IMR-90 (cell line): ENCODE measurements at regions not wholly inside any gene's neighbourhood (a gene's known extent, or its start where the extent isn't known, plus 50 kb on each side); places are given as distances from the start of the nearest gene placed in this dataset.

Experiments
- ATAC-seq: fragments of 200-7000 bp; cut with Tn5 transposase; 2 replicates; pipeline ENCODE4 v1.9.1; 2020; ENCODE audit warnings: low read depth, mild to moderate bottlenecking, moderate library complexity
- BruUV-seq: library from RNA; stranded (reverse); fragments of 400-500 nt; replicated peaks from 2 replicates; lab custom pipeline; 2021; lab: Mats Ljungman, UMichigan
- CTCF ChIA-PET: fragments of 300-600 bp; formaldehyde crosslinking; extraction: SDS; loops from one replicate; lab custom pipeline; 2021; ENCODE audit warnings: antibody characterized with exemption; lab: Yijun Ruan, JAX
- POLR2A ChIA-PET: fragments of 300-600 bp; sonication (Branson Sonifier 250); formaldehyde crosslinking; loops from one replicate; lab custom pipeline; 2022; ENCODE audit warnings: antibody characterized with exemption; ENCODE audit not compliant: unreplicated experiment; lab: Charles Lee
- DNase-seq: peaks from one replicate; pipeline ENCODE4 v3.0.0; 2013
- H2AFZ ChIP-seq: replicated peaks from 2 replicates; pipeline ENCODE3; 2013; ENCODE audit warnings: low read length, mild to moderate bottlenecking; ENCODE audit not compliant: poor library complexity
- H2AK5ac ChIP-seq: 2 replicates; pipeline ENCODE4 v1.6.1; 2013; ENCODE audit warnings: low read depth, low read length, inconsistent platforms
- H2AK9ac ChIP-seq: replicated peaks from 2 replicates; pipeline ENCODE3; 2013; ENCODE audit warnings: mild to moderate bottlenecking, low read depth, low read length, moderate library complexity; ENCODE audit not compliant: poor library complexity
- H2BK120ac ChIP-seq: 2 replicates; pipeline ENCODE4 v1.6.1; 2013; ENCODE audit warnings: low read depth, low read length, inconsistent platforms
- H2BK15ac ChIP-seq: 3 replicates; pipeline ENCODE4 v1.6.1; 2013; ENCODE audit warnings: low read depth, low read length, inconsistent platforms
- H2BK20ac ChIP-seq: 2 replicates; pipeline ENCODE4 v1.6.1; 2013; ENCODE audit warnings: low read depth, mild to moderate bottlenecking, inconsistent platforms, low read length, moderate library complexity
- H2BK5ac ChIP-seq: 2 replicates; pipeline ENCODE4 v1.6.1; 2013; ENCODE audit warnings: mild to moderate bottlenecking, low read depth, low read length, inconsistent platforms; ENCODE audit not compliant: poor library complexity, severe bottlenecking
- H3K14ac ChIP-seq: replicated peaks from 2 replicates; pipeline ENCODE4 v1.6.1; 2013; ENCODE audit warnings: low read depth, low read length, inconsistent platforms
- H3K18ac ChIP-seq: 2 replicates; pipeline ENCODE4 v1.6.1; 2013; ENCODE audit warnings: low read depth, low read length, control low read depth
- H3K23ac ChIP-seq: 2 replicates; pipeline ENCODE4 v1.6.1; 2013; ENCODE audit warnings: low read depth, low read length, inconsistent platforms
- H3K27ac ChIP-seq: 2 replicates; pipeline ENCODE4 v1.5.1; 2013; ENCODE audit warnings: mild to moderate bottlenecking, control low read depth, low read length; ENCODE audit not compliant: insufficient read depth
- H3K27me3 ChIP-seq: 2 replicates; pipeline ENCODE4 v1.6.1; 2013; ENCODE audit warnings: low read length; ENCODE audit not compliant: control insufficient read depth, insufficient read depth
- H3K36me3 ChIP-seq: 2 replicates; pipeline ENCODE4 v1.6.1; 2013; ENCODE audit warnings: low read length, mixed read lengths; ENCODE audit not compliant: control insufficient read depth, insufficient read depth
- H3K4ac ChIP-seq: 2 replicates; pipeline ENCODE4 v1.6.1; 2013; ENCODE audit warnings: low read depth, low read length, inconsistent platforms
- H3K4me1 ChIP-seq: 2 replicates; pipeline ENCODE4 v1.6.1; 2013; ENCODE audit warnings: low read length, mixed read lengths; ENCODE audit not compliant: control insufficient read depth, insufficient read depth
- H3K4me2 ChIP-seq: 2 replicates; pipeline ENCODE4 v1.6.1; 2013; ENCODE audit warnings: low read depth, mild to moderate bottlenecking, control low read depth, low read length, moderate library complexity
- H3K4me3 ChIP-seq: 2 replicates; pipeline ENCODE4 v1.5.1; 2013; ENCODE audit warnings: low read depth, mild to moderate bottlenecking, control low read depth, low read length, moderate library complexity; ENCODE audit not compliant: insufficient read depth
- H3K56ac ChIP-seq: 2 replicates; pipeline ENCODE4 v1.6.1; 2013; ENCODE audit warnings: low read length, inconsistent platforms; ENCODE audit not compliant: insufficient read depth; ENCODE audit errors: extremely low read depth
- H3K79me1 ChIP-seq, 2 experiments: 2 replicates each; pipeline ENCODE4 v1.6.1; 2013; ENCODE audit warnings: low read length in 2 of 2, inconsistent platforms in 1 of 2, low read depth in 1 of 2
- H3K9ac ChIP-seq: 2 replicates; pipeline ENCODE4 v1.6.1; 2013; ENCODE audit warnings: low read depth, low read length, control low read depth
- H3K9me1 ChIP-seq: 2 replicates; pipeline ENCODE4 v1.6.1; 2013; ENCODE audit warnings: low read length, inconsistent platforms; ENCODE audit not compliant: insufficient read depth
- H3K9me3 ChIP-seq: 2 replicates; pipeline ENCODE4 v1.6.1; 2013; ENCODE audit warnings: low read length; ENCODE audit not compliant: control insufficient read depth, insufficient read depth
- H4K20me1 ChIP-seq: 2 replicates; pipeline ENCODE4 v1.6.1; 2013; ENCODE audit warnings: low read length, inconsistent platforms; ENCODE audit not compliant: insufficient read depth
- H4K5ac ChIP-seq: 2 replicates; pipeline ENCODE4 v1.6.1; 2013; ENCODE audit warnings: mild to moderate bottlenecking, low read depth, low read length, control low read depth
- H4K8ac ChIP-seq, 2 experiments: 2 replicates each; pipeline ENCODE4 v1.6.1; 2013; ENCODE audit warnings: low read depth in 2 of 2, low read length in 2 of 2, control low read depth in 1 of 2, inconsistent platforms in 1 of 2
- H4K91ac ChIP-seq: 2 replicates; pipeline ENCODE4 v1.6.1; 2013; ENCODE audit warnings: low read depth, low read length, inconsistent platforms; ENCODE audit not compliant: insufficient read depth
- BHLHE40 ChIP-seq: fragments of 150-350 bp; IDR thresholded peaks from 2 replicates; pipeline ENCODE4 v1.6.1; 2016; ENCODE audit warnings: mild to moderate bottlenecking, low read depth, low read length
- CHD1 ChIP-seq: IDR thresholded peaks from 2 replicates; pipeline ENCODE4 v1.6.1; 2012; ENCODE audit warnings: low read depth, low read length, improper control_type of control experiment
- FOS ChIP-seq: fragments of 150-350 bp; IDR thresholded peaks from 2 replicates; pipeline ENCODE4 v1.6.1; 2016; ENCODE audit warnings: low read depth, low read length
- MAFK ChIP-seq: IDR thresholded peaks from 2 replicates; pipeline ENCODE4 v1.6.1; 2012; ENCODE audit warnings: low read depth, low read length, improper control_type of control experiment
- MAZ ChIP-seq: IDR thresholded peaks from 2 replicates; pipeline ENCODE4 v1.6.1; 2012; ENCODE audit warnings: low read depth, mild to moderate bottlenecking, low read length, improper control_type of control experiment, moderate library complexity, borderline replicate concordance
- MXI1 ChIP-seq: IDR thresholded peaks from 2 replicates; pipeline ENCODE4 v1.6.1; 2012; ENCODE audit warnings: low read depth, mild to moderate bottlenecking, low read length, moderate library complexity, borderline replicate concordance
- NFE2L2 ChIP-seq: fragments of 150-350 bp; IDR thresholded peaks from 2 replicates; pipeline ENCODE4 v1.6.1; 2016; ENCODE audit warnings: low read depth, mild to moderate bottlenecking, low read length
- POLR2A ChIP-seq: IDR thresholded peaks from 2 replicates; pipeline ENCODE4 v1.6.1; 2012; ENCODE audit warnings: mild to moderate bottlenecking, low read depth, low read length
- RAD21 ChIP-seq: IDR thresholded peaks from 2 replicates; pipeline ENCODE4 v1.6.1; 2012; ENCODE audit warnings: low read length, improper control_type of control experiment
- RCOR1 ChIP-seq: IDR thresholded peaks from 2 replicates; pipeline ENCODE4 v1.6.1; 2012; ENCODE audit warnings: mild to moderate bottlenecking, low read length, improper control_type of control experiment; ENCODE audit not compliant: insufficient replicate concordance
- RFX5 ChIP-seq: IDR thresholded peaks from 2 replicates; pipeline ENCODE4 v1.8.0; 2012; ENCODE audit warnings: low read depth, mild to moderate bottlenecking, low read length, moderate library complexity
- SMC3 ChIP-seq: fragments of 150-350 bp; IDR thresholded peaks from 2 replicates; pipeline ENCODE4 v1.6.1; 2016; ENCODE audit warnings: low read depth, mild to moderate bottlenecking, antibody characterized with exemption, low read length, moderate library complexity
- USF2 ChIP-seq: fragments of 150-350 bp; IDR thresholded peaks from 2 replicates; pipeline ENCODE4 v1.6.1; 2017; ENCODE audit warnings: mild to moderate bottlenecking, antibody characterized with exemption, low read length, low read depth
- WGBS, 2 experiments: methylation state at CpG; one replicate each; pipeline versions ENCODE4 v1.1.5 to v1.1.7; 2013; ENCODE audit warnings: missing lambda C conversion rate in 2 of 2; ENCODE audit not compliant: insufficient read length in 1 of 2; ENCODE audit errors: extremely low coverage in 2 of 2; 5-methylcytosine and 5-hydroxymethylcytosine counted together
- dilution Hi-C: fragments of 300-500 bp; cut with HindIII; formaldehyde crosslinking; loops from one replicate; pipeline ENCODE4 v1.14.3; 2018; ENCODE audit warnings: low sequenced_read_pairs; ENCODE audit not compliant: unreplicated experiment
- in situ Hi-C: fragments of 300-500 bp; cut with MboI; formaldehyde crosslinking; loops from 3 replicates; pipeline ENCODE4 v1.14.3; 2019; ENCODE audit warnings: low sequenced_read_pairs, inconsistent platforms, mixed read lengths
- intact Hi-C: fragments of 100-400 bp; cut with micrococcal nuclease; formaldehyde crosslinking; loops from 2 replicates; pipeline ENCODE4 v1.10.0; 2022
- TF ChIP-seq, protein P1 (sequence below): fragments of 150-350 bp; IDR thresholded peaks from 2 replicates; pipeline ENCODE4 v1.6.1; 2016; ENCODE audit warnings: low read depth, mild to moderate bottlenecking, low read length, moderate library complexity, borderline replicate concordance
- TF ChIP-seq, protein P2 (sequence below): conservative IDR thresholded peaks from 2 replicates; pipeline ENCODE4 v1.5.1; 2012; ENCODE audit warnings: mild to moderate bottlenecking, low read depth, low read length, improper control_type of control experiment

GRCh38 chr1:228901936-228902681 is 166.8 kb downstream of the RHOU start:
- CTCF ChIA-PET: no interaction called here
- in situ Hi-C loops (no loop called here), intact Hi-C loops (loop anchor here (10.0 kb wide), 1 partner anchor 323 kb away; no protein-coding TSS in a partner anchor), dilution Hi-C loops (no loop called here)
- H4K8ac ChIP-seq: no peak overlapping the region
- peak overlapping the region; percentile 74; the same call in 1 of the 2 replicates for H2AK5ac ChIP-seq
- POLR2A ChIA-PET: no interaction called here
- peak overlapping the region; percentile 39; the same call in 1 of the 2 replicates for H3K18ac ChIP-seq
- H2BK5ac ChIP-seq: no peak overlapping the region
- no peaks in the 10 kb centered on the region for H3K79me1 ChIP-seq
- H3K36me3 ChIP-seq: no peaks in the 10 kb centered on the region
- no peak for ATAC-seq
- peaks cover 25% of the 10 kb centered on the region for H3K4me1 ChIP-seq
- peak overlapping the region; percentile 1 for H2AFZ ChIP-seq
- peaks cover 4% of the 10 kb centered on the region; the same call in 1 of the 2 replicates for H4K20me1 ChIP-seq
- peak overlapping the region; percentile 44; the same call in 1 of the 3 replicates for H2BK15ac ChIP-seq
- H3K23ac ChIP-seq: no peak overlapping the region
- no CpG with 5 or more reads among the region's 5 CpGs for WGBS, 2 experiments
- no peak overlapping the region for H3K56ac ChIP-seq
- H3K9me3 ChIP-seq: no peaks in the 10 kb centered on the region
- H3K14ac ChIP-seq: no peak overlapping the region
- H2BK20ac ChIP-seq: peak overlapping the region; percentile 46
- no peak overlapping the region for H3K4me3 ChIP-seq
- no peaks in the 10 kb centered on the region for H3K27me3 ChIP-seq
- H3K27ac ChIP-seq: no peak overlapping the region
- BruUV-seq: no TSS peak
- no peak overlapping the region for H2AK9ac ChIP-seq
- H3K9me1 ChIP-seq: peaks cover 14% of the 10 kb centered on the region
- no peak overlapping the region for H3K4me2 ChIP-seq
- no peak overlapping the region for H3K9ac ChIP-seq
- H2BK120ac ChIP-seq: peak overlapping the region; percentile 55
- H4K5ac ChIP-seq: no peak overlapping the region; the same call in 1 of the 2 replicates
- H4K91ac ChIP-seq: peak overlapping the region; percentile 46
- no peak for DNase-seq
- peak overlapping the region; percentile 70 for H3K4ac ChIP-seq
- no peak for TF ChIP-seq RCOR1
- TF ChIP-seq MAFK: no peak
- TF ChIP-seq POLR2A: no peak
- no peak for TF ChIP-seq MXI1
- no peak for TF ChIP-seq BHLHE40
- no peak for TF ChIP-seq USF2
- TF ChIP-seq RFX5: no peak
- TF ChIP-seq RAD21: no peak
- no peak for TF ChIP-seq SMC3
- TF ChIP-seq FOS: no peak
- TF ChIP-seq, protein P1, sequence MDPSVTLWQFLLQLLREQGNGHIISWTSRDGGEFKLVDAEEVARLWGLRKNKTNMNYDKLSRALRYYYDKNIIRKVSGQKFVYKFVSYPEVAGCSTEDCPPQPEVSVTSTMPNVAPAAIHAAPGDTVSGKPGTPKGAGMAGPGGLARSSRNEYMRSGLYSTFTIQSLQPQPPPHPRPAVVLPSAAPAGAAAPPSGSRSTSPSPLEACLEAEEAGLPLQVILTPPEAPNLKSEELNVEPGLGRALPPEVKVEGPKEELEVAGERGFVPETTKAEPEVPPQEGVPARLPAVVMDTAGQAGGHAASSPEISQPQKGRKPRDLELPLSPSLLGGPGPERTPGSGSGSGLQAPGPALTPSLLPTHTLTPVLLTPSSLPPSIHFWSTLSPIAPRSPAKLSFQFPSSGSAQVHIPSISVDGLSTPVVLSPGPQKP: no peak
- TF ChIP-seq NFE2L2: no peak
- TF ChIP-seq MAZ: no peak
- TF ChIP-seq, protein P2, sequence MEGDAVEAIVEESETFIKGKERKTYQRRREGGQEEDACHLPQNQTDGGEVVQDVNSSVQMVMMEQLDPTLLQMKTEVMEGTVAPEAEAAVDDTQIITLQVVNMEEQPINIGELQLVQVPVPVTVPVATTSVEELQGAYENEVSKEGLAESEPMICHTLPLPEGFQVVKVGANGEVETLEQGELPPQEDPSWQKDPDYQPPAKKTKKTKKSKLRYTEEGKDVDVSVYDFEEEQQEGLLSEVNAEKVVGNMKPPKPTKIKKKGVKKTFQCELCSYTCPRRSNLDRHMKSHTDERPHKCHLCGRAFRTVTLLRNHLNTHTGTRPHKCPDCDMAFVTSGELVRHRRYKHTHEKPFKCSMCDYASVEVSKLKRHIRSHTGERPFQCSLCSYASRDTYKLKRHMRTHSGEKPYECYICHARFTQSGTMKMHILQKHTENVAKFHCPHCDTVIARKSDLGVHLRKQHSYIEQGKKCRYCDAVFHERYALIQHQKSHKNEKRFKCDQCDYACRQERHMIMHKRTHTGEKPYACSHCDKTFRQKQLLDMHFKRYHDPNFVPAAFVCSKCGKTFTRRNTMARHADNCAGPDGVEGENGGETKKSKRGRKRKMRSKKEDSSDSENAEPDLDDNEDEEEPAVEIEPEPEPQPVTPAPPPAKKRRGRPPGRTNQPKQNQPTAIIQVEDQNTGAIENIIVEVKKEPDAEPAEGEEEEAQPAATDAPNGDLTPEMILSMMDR: no peak
- no peak for TF ChIP-seq CHD1
